ENCODE measurements at regions not wholly inside any gene's neighbourhood (a gene's known extent, or its start where the extent isn't known, plus 50 kb on each side); places are given as distances from the start of the nearest gene placed in this dataset.

- FAIRE-seq (no peak), ATAC-seq (no peak)
- POLR2A ChIA-PET = no interaction called here
Measured at GRCh38 chr19:31532034-31532433, 182.8 kb upstream of the TSHZ3 start.

DNA sequence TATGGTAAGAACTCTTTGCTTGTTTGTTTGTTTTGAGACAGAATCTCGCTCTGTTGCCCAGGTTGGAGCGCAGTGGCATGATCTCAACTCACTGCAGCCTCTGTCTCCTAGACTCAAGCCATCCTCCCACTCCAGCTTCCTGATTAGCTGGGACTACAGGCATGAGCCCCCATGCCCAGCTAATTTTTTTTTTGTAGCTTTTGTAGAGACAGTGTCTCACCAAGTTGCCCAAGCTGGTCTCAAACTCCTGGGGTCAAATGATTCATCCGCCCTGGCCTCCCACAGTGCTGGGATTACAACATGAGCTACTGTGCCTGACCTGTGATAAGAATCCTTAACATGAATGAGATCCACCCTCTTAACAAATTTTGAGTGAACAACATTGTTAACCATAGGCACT, 183.9 kb upstream of the TSHZ3 start:
- FAIRE-seq = peak; percentile 86
- Histone ChIP-seq H3K4me1 (no peaks in the 10 kb centered on the region), H3K4me2 (no peak overlapping the region), H3K4me3 (no peak overlapping the region), H3K9me3 (peaks cover 24% of the 10 kb centered on the region; the same call in 2 of the 3 replicates), H3K27ac (no peak overlapping the region)
- ATAC-seq = no peak
- POLR2A ChIA-PET = no interaction called here
- DNase-seq (ENCODE audit: low read depth in 1 of 2, low spot score in 1 of 2) = no peak
- CTCF ChIA-PET = no interaction called here
- 17% methylated on average over 3 of the region's 3 CpGs for WGBS (ENCODE audit: missing lambda C conversion rate)
- TF ChIP-seq POLR2A (IDR thresholded peaks at IDR 0.05; ENCODE audit: low read length) (no peak), ZC3H11A (IDR thresholded peaks at IDR 0.05) (no peak), JUNB (IDR thresholded peaks at IDR 0.05) (no peak), MYC (IDR thresholded peaks at IDR 0.05; ENCODE audit: borderline replicate concordance, low read length) (no peak), NR3C1 (IDR thresholded peaks at IDR 0.05) (no peak), E2F6 (IDR thresholded peaks at IDR 0.05; ENCODE audit: borderline replicate concordance, low read depth) (no peak), NPAS2 (CRISPR knock-in tag; IDR thresholded peaks at IDR 0.05; ENCODE audit: borderline replicate concordance) (no peak), MAX (IDR thresholded peaks at IDR 0.05) (no peak), POLR2AphosphoS2 (conservative IDR thresholded peaks at IDR 0.05; ENCODE audit: low read length) (no peak), RAD21 (conservative IDR thresholded peaks at IDR 0.05 in 1 of 2, IDR thresholded peaks at IDR 0.05 in 1 of 2) (no peak), MAZ (IDR thresholded peaks at IDR 0.05; ENCODE audit: borderline replicate concordance, low read depth, low read length) (no peak), RCOR1 (IDR thresholded peaks at IDR 0.05; ENCODE audit: low read depth, low read length) (no peak), CHD2 (IDR thresholded peaks at IDR 0.05; ENCODE audit: low read length, partially characterized antibody) (no peak), PBX3 (IDR thresholded peaks at IDR 0.05) (no peak), HOXA7 (CRISPR knock-in tag; IDR thresholded peaks at IDR 0.05) (no peak), KDM5A (IDR thresholded peaks at IDR 0.05) (no peak), PHF8 (IDR thresholded peaks at IDR 0.05; ENCODE audit: borderline replicate concordance, low read depth) (no peak), USF2 (IDR thresholded peaks at IDR 0.05) (no peak), RNF2 (IDR thresholded peaks at IDR 0.05; ENCODE audit: borderline replicate concordance, low read depth) (no peak)
- TF ChIP-seq, protein P1, sequence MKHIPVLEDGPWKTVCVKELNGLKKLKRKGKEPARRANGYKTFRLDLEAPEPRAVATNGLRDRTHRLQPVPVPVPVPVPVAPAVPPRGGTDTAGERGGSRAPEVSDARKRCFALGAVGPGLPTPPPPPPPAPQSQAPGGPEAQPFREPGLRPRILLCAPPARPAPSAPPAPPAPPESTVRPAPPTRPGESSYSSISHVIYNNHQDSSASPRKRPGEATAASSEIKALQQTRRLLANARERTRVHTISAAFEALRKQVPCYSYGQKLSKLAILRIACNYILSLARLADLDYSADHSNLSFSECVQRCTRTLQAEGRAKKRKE (CRISPR knock-in tag; IDR thresholded peaks at IDR 0.05; ENCODE audit: low read depth) = no peak

More at GRCh38 chr19:31532034-31532433, 182.8 kb upstream of the TSHZ3 start:
- Histone ChIP-seq H3K9me3 (peaks cover 24% of the 10 kb centered on the region; the same call in 2 of the 3 replicates), H3K4me3 (no peak overlapping the region), H3K4me1 (no peaks in the 10 kb centered on the region), H3K27ac (no peak overlapping the region), H3K4me2 (no peak overlapping the region)
- CTCF ChIA-PET = no interaction called here
- WGBS (ENCODE audit: missing lambda C conversion rate) = 27% methylated on average over 8 of the region's 8 CpGs
- DNase-seq (ENCODE audit: low read depth in 1 of 2, low spot score in 1 of 2) = no peak
- TF ChIP-seq ZSCAN20 (CRISPR knock-in tag; IDR thresholded peaks at IDR 0.05) (no peak), MAFK (IDR thresholded peaks at IDR 0.05; ENCODE audit: partially characterized antibody) (no peak), HMGXB4 (CRISPR knock-in tag; IDR thresholded peaks at IDR 0.05; ENCODE audit: borderline replicate concordance) (no peak), MAZ (IDR thresholded peaks at IDR 0.05; ENCODE audit: borderline replicate concordance, low read depth, low read length) (no peak), TP53 (CRISPR knock-in tag; IDR thresholded peaks at IDR 0.05) (no peak), NR3C1 (IDR thresholded peaks at IDR 0.05) (no peak), HOXB13 (CRISPR knock-in tag; IDR thresholded peaks at IDR 0.05; ENCODE audit: low read depth) (no peak), JUN (IDR thresholded peaks at IDR 0.05) (no peak), CBX2 (IDR thresholded peaks at IDR 0.05; ENCODE audit: borderline replicate concordance, low read depth) (no peak), CHD4 (IDR thresholded peaks at IDR 0.05; ENCODE audit: borderline replicate concordance) (no peak), ZNF302 (CRISPR knock-in tag; IDR thresholded peaks at IDR 0.05) (no peak), TFCP2L1 (CRISPR knock-in tag; IDR thresholded peaks at IDR 0.05) (no peak), MYC (IDR thresholded peaks at IDR 0.05; ENCODE audit: borderline replicate concordance, low read length) (no peak)

Data from A549 (cell line).